ENCODE measurements at regions not wholly inside any gene's neighbourhood (a gene's known extent, or its start where the extent isn't known, plus 50 kb on each side); places are given as distances from the start of the nearest gene placed in this dataset.

- TF ChIP-seq POLR2A (IDR thresholded peaks at IDR 0.05; ENCODE audit: low read depth, low read length) (no peak), POLR2AphosphoS5 (IDR thresholded peaks at IDR 0.05; ENCODE audit: low read depth, low read length) (no peak)
Measured at GRCh38 chr21:31479714-31480113, 135.7 kb upstream of the TIAM1 start.
